RCC 7860 (cell line): ENCODE measurements at regions not wholly inside any gene's neighbourhood (a gene's known extent, or its start where the extent isn't known, plus 50 kb on each side); places are given as distances from the start of the nearest gene placed in this dataset.

Experiments
- DNase-seq: peaks from one replicate; pipeline ENCODE4 v3.0.0-alpha.2; 2015; ENCODE audit warnings: low spot score
- FAIRE-seq: peaks from 2 replicates; lab custom pipeline; 2012; peaks lifted over from hg19 to GRCh38; lab: Jason Lieb, UNC

DNA sequence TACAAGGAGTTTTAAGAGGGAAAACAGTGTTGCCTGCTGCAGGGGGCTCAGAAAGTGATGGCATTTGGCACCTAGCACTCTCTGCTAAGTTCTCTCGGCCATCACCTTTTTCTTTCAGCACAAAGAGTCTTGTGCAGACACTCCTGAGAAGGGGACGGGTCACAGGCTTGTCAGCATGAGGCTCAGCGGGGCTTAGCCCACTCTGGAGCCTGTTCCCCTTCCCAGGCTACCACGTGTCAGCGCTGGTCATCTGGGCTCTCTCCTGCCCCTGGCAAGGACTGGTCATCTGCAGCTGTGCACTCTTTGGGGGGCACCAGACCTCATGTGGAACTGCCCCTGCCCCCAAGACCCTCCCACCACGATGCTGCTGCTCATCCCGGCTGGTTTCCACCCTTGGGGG lies 152.1 kb upstream of the MKI67 start:
- FAIRE-seq (no peak), DNase-seq (no peak)

DNA sequence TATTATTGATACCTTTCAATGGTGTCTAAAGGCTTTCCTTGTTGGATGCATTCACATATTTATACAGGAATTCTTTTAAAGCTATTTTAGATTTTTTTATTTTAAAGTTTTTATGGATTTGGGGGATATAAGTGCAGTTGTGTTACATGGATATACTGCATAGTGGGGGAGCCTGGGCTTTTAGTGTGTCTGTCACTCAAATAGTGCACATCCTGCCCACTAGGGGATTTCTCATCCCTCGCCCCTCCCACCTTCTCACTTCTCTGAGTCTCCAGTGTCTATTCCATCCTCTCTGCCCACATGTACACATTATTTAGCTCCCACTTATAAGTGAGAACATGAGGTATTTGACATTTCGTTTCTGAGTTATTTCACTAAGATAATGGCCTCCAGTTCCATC lies 154.0 kb upstream of the MKI67 start:
- no peak for DNase-seq

DNA sequence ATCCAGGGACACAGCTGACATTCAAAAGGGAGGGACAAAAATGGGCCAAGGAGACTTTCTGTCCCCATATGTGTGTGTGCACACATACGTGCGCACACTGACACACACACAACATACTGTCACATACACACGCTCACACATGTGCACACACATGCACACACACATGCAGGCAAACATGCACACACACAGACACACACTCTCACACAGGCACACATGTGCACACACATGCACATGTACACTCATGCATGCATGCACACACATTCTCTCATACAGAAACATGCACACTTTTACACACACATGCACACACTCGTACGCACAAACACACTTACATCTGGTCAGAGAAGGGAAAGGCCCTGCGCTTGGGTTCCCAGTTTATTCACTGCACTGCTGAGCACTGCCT lies 155.1 kb upstream of the MKI67 start:
- FAIRE-seq (no peak), DNase-seq (no peak)

More for the DNA sequence above, 154.0 kb upstream of the MKI67 start:
- FAIRE-seq: no peak

- DNase-seq (no peak), FAIRE-seq (no peak)
Measured at GRCh38 chr10:128281861-128282260, 155.6 kb upstream of the MKI67 start.

- DNase-seq (no peak), FAIRE-seq (no peak)
Measured at GRCh38 chr10:128286141-128286761, 160.0 kb upstream of the MKI67 start.

GRCh38 chr10:128286762-128287500 lies 160.7 kb upstream of the MKI67 start:
- FAIRE-seq (no peak), DNase-seq (no peak)

DNA sequence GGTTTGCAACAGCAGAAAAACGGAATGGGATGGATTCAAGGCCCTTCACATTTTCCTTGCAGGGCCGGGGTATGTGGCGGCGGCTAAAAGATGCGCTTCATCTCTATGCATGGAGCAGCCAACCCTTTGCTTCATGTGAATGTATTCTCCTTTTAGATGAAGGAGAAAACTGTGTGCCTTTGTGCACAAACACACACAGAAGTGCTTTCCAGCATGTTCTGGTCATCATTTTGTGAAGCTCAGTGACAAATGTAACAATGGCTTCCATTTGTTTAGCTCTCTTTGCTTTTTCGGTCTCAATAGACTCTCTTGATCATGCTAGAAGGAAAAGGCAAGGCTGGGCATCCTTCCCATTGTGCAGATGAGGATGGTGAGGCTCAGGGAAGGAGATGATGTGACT lies 161.7 kb upstream of the MKI67 start:
- FAIRE-seq (no peak), DNase-seq (no peak)

DNA sequence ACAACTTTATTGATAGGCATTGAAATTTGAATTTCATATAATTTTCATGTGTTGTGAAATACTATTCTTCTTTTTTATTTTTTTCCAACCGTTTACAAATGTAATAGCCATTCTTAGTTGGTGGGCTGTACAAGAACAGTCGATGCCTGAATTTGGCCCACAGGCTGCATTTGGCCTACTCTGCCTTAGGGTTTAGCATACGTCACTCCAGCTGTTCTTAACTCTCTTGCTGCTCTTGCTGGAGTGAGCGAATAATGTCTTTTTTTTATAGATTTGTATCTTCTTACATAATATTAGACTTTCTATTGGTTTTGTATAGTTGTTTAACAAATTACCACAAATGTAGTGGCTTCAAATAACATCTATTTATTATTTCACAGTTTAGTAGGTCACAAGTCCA lies 163.4 kb upstream of the MKI67 start:
- no peak for FAIRE-seq
- no peak for DNase-seq

GRCh38 chr10:128295003-128295402 lies 168.8 kb upstream of the MKI67 start:
- DNase-seq (no peak), FAIRE-seq (no peak)

DNA sequence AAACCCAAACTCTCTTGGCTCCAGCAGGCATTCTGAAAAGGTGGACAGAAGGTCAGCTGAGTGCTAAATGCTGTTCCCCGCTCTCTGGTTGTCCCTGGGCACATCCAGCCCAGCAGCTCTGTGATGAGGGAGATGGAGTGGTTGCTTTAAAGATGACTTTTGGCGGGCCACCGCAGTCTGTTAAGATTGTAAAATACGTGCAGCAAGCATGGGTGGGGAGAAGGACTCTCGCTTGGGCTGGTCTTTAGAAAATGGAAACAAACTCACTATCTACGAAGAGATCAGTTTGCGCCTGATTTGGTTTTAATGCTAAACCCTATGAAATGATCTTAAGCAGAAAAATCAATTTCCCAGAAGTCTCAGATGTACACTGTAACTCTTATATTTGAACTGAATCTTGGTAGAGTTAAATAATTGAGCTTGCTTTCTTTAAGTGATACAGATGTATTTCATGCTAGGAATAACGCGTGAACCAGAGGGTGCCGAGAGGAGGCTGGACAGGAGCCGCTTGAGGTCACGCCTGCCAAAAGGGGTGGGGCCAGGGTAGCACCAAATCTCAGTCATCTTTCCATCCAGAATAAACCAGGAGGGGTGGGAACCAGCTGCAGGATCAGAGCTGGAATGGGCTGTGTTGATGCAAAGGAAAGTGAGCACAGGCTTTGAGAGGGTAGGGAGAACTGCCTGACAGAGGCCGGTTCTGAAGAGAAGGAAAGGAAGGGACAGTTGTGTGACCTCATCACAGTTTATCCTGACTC lies 170.2 kb upstream of the MKI67 start:
- FAIRE-seq (no peak), DNase-seq (no peak)

DNA sequence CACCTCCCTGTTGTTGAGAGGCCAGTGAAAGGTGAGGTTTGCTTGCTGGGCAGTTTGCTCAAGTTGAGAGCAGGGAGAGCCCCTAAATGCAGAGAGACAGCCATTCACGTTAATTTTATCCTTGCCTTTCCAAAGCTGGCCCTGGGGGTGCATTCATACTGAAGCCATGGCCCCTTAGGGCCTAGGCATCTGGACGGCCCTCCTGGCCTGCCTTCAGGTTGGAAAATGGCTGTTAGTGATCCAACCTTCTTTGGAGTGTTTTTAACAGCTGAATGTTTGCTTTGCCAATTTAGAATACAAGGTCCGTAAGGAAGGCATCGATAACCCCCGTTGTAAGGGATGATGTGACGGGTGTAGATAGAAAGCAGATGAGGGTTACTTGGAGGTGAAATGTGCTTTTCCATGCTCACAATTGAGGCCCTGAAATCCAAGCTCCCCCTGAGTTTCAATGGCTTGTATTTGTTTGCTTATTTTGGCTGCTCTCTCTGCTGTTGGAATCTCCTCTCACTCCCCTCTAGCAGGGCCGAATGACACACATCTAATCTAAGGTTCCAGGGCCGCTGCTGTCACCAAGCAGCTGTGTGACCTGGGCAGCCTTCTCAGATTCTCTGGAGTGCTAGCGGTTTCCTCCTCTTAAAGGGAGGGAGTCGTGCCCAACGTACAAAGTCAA lies 171.6 kb upstream of the MKI67 start:
- FAIRE-seq: no peak
- DNase-seq: no peak

GRCh38 chr10:128298587-128298986 lies 172.4 kb upstream of the MKI67 start:
- FAIRE-seq (no peak), DNase-seq (no peak)

DNA sequence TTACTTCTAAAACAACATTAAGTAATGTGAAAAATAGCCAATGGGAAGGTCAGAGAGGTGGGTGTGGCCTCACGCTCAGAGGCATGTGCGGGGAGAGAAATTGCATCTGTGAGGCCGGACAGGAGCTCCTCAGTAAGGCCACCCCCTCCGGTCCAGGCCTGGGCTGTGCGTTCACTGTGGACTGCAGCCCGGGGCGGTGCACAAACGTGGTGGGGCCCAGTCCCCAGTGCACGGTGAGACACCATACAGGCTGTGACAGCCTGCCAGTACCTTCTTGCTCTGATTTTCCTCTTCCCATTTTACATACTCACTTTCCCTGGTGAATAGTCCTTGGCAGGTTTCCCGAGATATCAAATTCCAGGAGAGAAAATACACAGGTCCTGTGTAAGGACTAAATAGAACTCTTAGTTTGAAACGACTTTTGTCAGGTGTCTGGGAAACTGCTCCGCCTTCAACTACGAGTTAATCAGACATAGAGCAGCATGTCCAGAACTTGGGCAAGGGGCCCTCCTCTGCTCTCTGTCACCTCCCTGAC lies 174.1 kb upstream of the MKI67 start:
- no peak for DNase-seq
- no peak for FAIRE-seq

GRCh38 chr10:128301051-128301450 lies 174.8 kb upstream of the MKI67 start:
- no peak for DNase-seq

DNA sequence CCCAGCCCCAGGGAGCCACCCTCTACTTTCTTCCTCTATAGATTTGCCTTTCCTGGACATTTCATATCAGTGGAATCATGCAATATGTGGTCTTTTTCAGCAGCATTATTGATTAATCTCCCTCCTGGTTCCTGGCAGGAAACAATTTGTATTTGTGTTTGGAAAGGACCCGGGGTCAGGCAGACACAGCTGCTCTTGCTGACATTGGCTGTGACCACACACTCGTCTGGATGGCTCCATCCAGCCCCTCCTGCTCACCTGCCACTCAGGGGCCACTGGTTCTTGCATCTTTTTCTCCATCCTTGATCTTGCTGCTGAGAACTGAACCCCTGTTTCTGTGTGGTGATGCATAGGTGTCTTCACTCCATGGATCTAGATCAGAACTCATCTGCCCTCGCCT lies 176.6 kb upstream of the MKI67 start:
- FAIRE-seq: no peak
- no peak for DNase-seq

More at GRCh38 chr10:128301051-128301450, 174.8 kb upstream of the MKI67 start:
- no peak for FAIRE-seq

- FAIRE-seq: no peak
Measured at GRCh38 chr10:128304271-128304670, 178.0 kb upstream of the MKI67 start.

GRCh38 chr10:128305601-128306345 lies 179.6 kb upstream of the MKI67 start:
- no peak for DNase-seq
- FAIRE-seq: no peak

More at GRCh38 chr10:128304271-128304670, 178.0 kb upstream of the MKI67 start:
- no peak for DNase-seq

DNA sequence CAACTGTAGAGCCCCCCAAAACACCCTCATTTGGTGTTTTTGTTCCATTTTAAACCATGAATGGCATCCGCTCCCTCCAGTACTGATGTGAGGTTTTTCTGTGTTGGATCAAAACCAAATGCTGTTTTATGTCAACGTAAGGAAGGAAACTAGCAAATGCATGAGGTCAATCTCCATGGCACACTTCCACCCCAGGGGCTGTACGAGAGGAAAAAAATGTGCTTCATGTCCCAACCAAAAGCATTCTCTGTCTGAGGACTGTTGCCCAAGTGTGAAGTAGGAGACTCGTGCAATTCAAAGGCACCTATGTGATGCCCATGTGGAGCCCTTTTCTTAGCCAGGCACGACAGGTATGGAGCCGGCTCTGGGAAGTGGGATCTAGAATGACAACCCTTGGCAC lies 180.3 kb upstream of the MKI67 start:
- FAIRE-seq: no peak
- no peak for DNase-seq

- FAIRE-seq (no peak), DNase-seq (no peak)
Measured at GRCh38 chr10:128306966-128307365, 180.7 kb upstream of the MKI67 start.

DNA sequence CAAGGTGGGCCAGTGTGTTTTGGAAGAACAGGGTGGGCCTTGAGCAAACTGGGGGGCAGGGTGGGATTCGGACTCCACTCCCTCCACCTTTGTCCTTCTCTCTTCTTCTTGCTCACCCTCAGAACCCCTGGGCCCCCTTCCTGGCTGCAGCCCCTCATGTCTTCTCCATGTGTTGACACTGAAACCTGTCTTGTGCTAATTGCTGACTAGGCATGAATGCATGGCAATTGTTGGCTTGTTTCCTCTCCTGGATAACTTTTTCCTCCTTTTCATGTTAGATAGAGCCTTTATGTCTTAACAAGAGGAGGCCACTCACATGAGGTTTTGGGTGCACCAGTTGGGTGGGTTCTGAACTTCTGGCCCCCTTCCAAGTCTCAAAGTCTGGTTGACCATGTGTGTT lies 181.6 kb upstream of the MKI67 start:
- FAIRE-seq (no peak), DNase-seq (no peak)
